Astrocyte (in vitro differentiated cells and primary cell): ENCODE measurements at regions not wholly inside any gene's neighbourhood (a gene's known extent, or its start where the extent isn't known, plus 50 kb on each side); places are given as distances from the start of the nearest gene placed in this dataset.

Experiments used
- DNase-seq: peaks from one replicate; pipeline ENCODE4 v3.0.0-alpha.2; 2010; ENCODE audit warnings: low read depth
- FAIRE-seq: peaks from 2 replicates; lab custom pipeline; 2011; peaks lifted over from hg19 to GRCh38; lab: Jason Lieb, UNC
- H2AFZ ChIP-seq: 2 replicates; pipeline ENCODE4 v1.6.0; 2012; ENCODE audit warnings: low read depth, low read length, inconsistent platforms
- H3K27ac ChIP-seq: 2 replicates; pipeline ENCODE4 v1.5.1; 2011; ENCODE audit warnings: low read depth, low read length, inconsistent platforms
- H3K27me3 ChIP-seq: 2 replicates; pipeline ENCODE4 v1.6.0; 2011; ENCODE audit warnings: low read length, inconsistent platforms; ENCODE audit not compliant: insufficient read depth
- H3K36me3 ChIP-seq: 2 replicates; pipeline ENCODE4 v1.5.1; 2011; ENCODE audit warnings: low read length, inconsistent platforms; ENCODE audit not compliant: insufficient read depth
- H3K4me1 ChIP-seq: 2 replicates; pipeline ENCODE4 v1.5.1; 2011; ENCODE audit warnings: low read length, inconsistent platforms; ENCODE audit not compliant: insufficient read depth
- H3K4me2 ChIP-seq: 2 replicates; pipeline ENCODE4 v1.6.0; 2012; ENCODE audit warnings: low read length, inconsistent platforms
- H3K4me3 ChIP-seq: 2 replicates; pipeline ENCODE4 v1.5.1; 2011; ENCODE audit warnings: low read depth, mild to moderate bottlenecking, low read length, inconsistent platforms; ENCODE audit not compliant: insufficient read depth
- H3K79me2 ChIP-seq: 2 replicates; pipeline ENCODE4 v1.6.0; 2012; ENCODE audit warnings: mild to moderate bottlenecking, low read length, inconsistent platforms; ENCODE audit not compliant: insufficient read depth
- H3K9ac ChIP-seq: 2 replicates; pipeline ENCODE4 v1.6.0; 2012; ENCODE audit warnings: mild to moderate bottlenecking, low read length, inconsistent platforms
- H3K9me3 ChIP-seq: 2 replicates; pipeline ENCODE4 v1.5.1; 2012; ENCODE audit warnings: low read depth, mild to moderate bottlenecking, low read length, inconsistent platforms; ENCODE audit not compliant: insufficient read depth
- H4K20me1 ChIP-seq: 2 replicates; pipeline ENCODE4 v1.6.0; 2012; ENCODE audit warnings: low read length, inconsistent platforms; ENCODE audit not compliant: insufficient read depth
- H3K27ac Mint-ChIP-seq: one replicate; pipeline ENCODE4 v1.8.0; 2021; ENCODE audit warnings: mild to moderate bottlenecking, mixed read lengths; ENCODE audit not compliant: unreplicated experiment
- H3K27me3 Mint-ChIP-seq: one replicate; pipeline ENCODE4 v1.8.0; 2021; ENCODE audit warnings: low read depth, mixed read lengths; ENCODE audit not compliant: unreplicated experiment
- H3K36me3 Mint-ChIP-seq: one replicate; pipeline ENCODE4 v1.8.0; 2021; ENCODE audit warnings: low read depth, mixed read lengths; ENCODE audit not compliant: unreplicated experiment
- H3K4me1 Mint-ChIP-seq: one replicate; pipeline ENCODE4 v1.8.0; 2021; ENCODE audit warnings: low read depth, mixed read lengths; ENCODE audit not compliant: unreplicated experiment
- H3K4me3 Mint-ChIP-seq: one replicate; pipeline ENCODE4 v1.8.0; 2021; ENCODE audit warnings: mild to moderate bottlenecking, moderate library complexity, mixed read lengths; ENCODE audit not compliant: unreplicated experiment
- H3K9me3 Mint-ChIP-seq: one replicate; pipeline ENCODE4 v1.8.0; 2021; ENCODE audit warnings: mild to moderate bottlenecking, mixed read lengths; ENCODE audit not compliant: unreplicated experiment
- EZH2 ChIP-seq: IDR thresholded peaks from 2 replicates; pipeline ENCODE4 v1.6.1; 2012; ENCODE audit warnings: mild to moderate bottlenecking, low read length, inconsistent platforms; ENCODE audit not compliant: insufficient read depth
- TF ChIP-seq, protein P1 (sequence below): IDR thresholded peaks from 2 replicates; pipeline ENCODE4 v1.5.1; 2011; ENCODE audit warnings: low read depth, mild to moderate bottlenecking, inconsistent platforms, low read length, moderate library complexity; ENCODE audit not compliant: insufficient read depth

DNA sequence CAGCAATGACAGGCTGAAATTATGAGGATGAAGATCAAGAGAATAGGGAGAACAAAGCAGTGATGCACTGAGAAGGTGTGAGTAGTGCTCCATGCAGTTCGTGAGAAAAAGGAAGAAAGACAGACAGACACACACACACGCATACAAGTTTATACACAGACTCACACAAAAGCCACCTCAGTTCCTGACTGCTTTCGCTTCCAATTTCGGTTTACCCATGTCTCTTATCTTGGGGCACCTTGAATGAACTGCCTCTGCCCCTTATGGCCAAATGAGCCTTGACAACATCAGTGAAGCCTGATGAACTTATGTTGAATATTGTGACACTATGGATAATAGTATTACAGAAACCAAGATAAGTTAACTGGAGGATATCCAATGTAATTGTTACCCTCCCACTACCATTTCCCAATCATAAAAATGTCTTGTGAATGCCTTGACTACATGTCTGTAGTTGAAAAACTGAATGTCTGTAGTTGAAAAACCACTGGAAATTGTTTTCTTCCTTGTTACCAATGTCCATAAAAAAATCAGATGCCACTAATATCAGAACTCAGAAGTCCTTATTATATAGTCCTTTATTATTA, 380.4 kb upstream of the DDHD1 start:
- no peak overlapping the region for H3K27ac Mint-ChIP-seq
- H3K9me3 Mint-ChIP-seq = no peaks in the 10 kb centered on the region
- no peaks in the 10 kb centered on the region for H3K27me3 ChIP-seq
- no peaks in the 10 kb centered on the region for H3K79me2 ChIP-seq
- no peak overlapping the region for H3K4me3 Mint-ChIP-seq
- no peaks in the 10 kb centered on the region for H3K9me3 ChIP-seq
- H3K4me1 Mint-ChIP-seq = no peaks in the 10 kb centered on the region
- H3K27me3 Mint-ChIP-seq = no peaks in the 10 kb centered on the region
- H3K4me2 ChIP-seq = no peak overlapping the region
- DNase-seq (no peak), FAIRE-seq (peak; percentile 56)
- H3K36me3 ChIP-seq = no peaks in the 10 kb centered on the region
- TF ChIP-seq, protein P1, sequence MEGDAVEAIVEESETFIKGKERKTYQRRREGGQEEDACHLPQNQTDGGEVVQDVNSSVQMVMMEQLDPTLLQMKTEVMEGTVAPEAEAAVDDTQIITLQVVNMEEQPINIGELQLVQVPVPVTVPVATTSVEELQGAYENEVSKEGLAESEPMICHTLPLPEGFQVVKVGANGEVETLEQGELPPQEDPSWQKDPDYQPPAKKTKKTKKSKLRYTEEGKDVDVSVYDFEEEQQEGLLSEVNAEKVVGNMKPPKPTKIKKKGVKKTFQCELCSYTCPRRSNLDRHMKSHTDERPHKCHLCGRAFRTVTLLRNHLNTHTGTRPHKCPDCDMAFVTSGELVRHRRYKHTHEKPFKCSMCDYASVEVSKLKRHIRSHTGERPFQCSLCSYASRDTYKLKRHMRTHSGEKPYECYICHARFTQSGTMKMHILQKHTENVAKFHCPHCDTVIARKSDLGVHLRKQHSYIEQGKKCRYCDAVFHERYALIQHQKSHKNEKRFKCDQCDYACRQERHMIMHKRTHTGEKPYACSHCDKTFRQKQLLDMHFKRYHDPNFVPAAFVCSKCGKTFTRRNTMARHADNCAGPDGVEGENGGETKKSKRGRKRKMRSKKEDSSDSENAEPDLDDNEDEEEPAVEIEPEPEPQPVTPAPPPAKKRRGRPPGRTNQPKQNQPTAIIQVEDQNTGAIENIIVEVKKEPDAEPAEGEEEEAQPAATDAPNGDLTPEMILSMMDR = no peak
- TF ChIP-seq EZH2 = no peak
- H3K9ac ChIP-seq = no peak overlapping the region
- no peak overlapping the region for H3K27ac ChIP-seq
- no peak overlapping the region for H2AFZ ChIP-seq
- H3K4me1 ChIP-seq = no peaks in the 10 kb centered on the region
- no peaks in the 10 kb centered on the region for H3K36me3 Mint-ChIP-seq
- H4K20me1 ChIP-seq = no peaks in the 10 kb centered on the region
- no peak overlapping the region for H3K4me3 ChIP-seq

DNA sequence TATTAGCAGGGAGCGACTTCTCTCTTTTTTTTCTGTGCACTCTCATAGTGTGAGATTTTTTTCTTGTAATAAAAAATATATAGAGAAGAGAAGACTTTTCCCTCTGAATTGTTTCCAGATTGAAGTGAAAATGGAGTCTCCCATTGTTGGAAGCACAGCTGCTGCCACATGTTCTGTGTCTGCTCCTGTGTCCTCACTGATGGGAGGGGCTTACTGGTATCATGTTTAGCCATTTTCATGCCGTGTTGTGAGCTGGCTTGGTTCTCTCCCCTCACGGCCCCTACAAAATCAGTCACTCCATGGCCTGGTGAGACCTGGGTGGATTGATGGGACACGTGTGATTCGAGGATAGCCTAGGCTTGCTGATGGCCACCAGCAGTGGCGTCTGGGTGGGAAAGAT, 379.7 kb upstream of the DDHD1 start:
- Histone ChIP-seq H3K27me3 (no peaks in the 10 kb centered on the region), H3K4me3 (no peak overlapping the region), H3K79me2 (no peaks in the 10 kb centered on the region), H3K4me1 (no peaks in the 10 kb centered on the region), H3K9ac (no peak overlapping the region), H3K36me3 (no peaks in the 10 kb centered on the region), H3K27ac (no peak overlapping the region), H3K9me3 (no peaks in the 10 kb centered on the region), H4K20me1 (no peaks in the 10 kb centered on the region), H2AFZ (no peak overlapping the region), H3K4me2 (no peak overlapping the region)
- Mint-ChIP-seq H3K27ac (no peak overlapping the region), H3K36me3 (no peaks in the 10 kb centered on the region), H3K4me1 (no peaks in the 10 kb centered on the region), H3K27me3 (no peaks in the 10 kb centered on the region), H3K4me3 (no peak overlapping the region), H3K9me3 (no peaks in the 10 kb centered on the region)
- FAIRE-seq = no peak
- TF ChIP-seq, protein P1 = no peak
- TF ChIP-seq EZH2 = no peak
- no peak for DNase-seq

DNA sequence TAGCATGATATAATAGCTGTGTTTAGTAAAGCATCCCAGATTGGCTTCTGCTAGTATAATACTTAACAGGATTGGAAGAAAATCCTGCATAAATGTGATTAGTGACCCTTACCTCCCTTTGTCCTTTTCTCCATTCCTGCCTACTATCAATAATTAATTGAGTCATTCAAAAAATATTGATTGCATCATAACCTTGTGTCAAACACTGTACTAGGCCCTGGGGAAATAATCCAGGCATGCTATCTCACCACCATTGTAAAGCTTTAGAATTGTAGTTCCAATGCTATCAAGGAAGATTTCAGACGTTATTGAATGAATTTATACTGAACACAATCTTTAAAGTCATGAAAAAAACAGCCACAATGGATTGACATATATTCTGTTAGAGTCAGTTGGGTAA, 378.6 kb upstream of the DDHD1 start:
- Histone ChIP-seq H2AFZ (no peak overlapping the region), H3K27ac (no peak overlapping the region), H3K4me2 (no peak overlapping the region), H3K4me1 (no peaks in the 10 kb centered on the region), H3K4me3 (no peak overlapping the region), H3K79me2 (no peaks in the 10 kb centered on the region), H3K36me3 (no peaks in the 10 kb centered on the region), H4K20me1 (no peaks in the 10 kb centered on the region), H3K9me3 (no peaks in the 10 kb centered on the region), H3K9ac (no peak overlapping the region), H3K27me3 (no peaks in the 10 kb centered on the region)
- TF ChIP-seq, protein P1 = no peak
- no peak for TF ChIP-seq EZH2
- Mint-ChIP-seq H3K27ac (no peak overlapping the region), H3K9me3 (no peaks in the 10 kb centered on the region), H3K4me1 (no peaks in the 10 kb centered on the region), H3K4me3 (no peak overlapping the region), H3K36me3 (no peaks in the 10 kb centered on the region), H3K27me3 (no peaks in the 10 kb centered on the region)
- DNase-seq (no peak), FAIRE-seq (no peak)
